GM21717 (cell line): ENCODE measurements at regions not wholly inside any gene's neighbourhood (a gene's known extent, or its start where the extent isn't known, plus 50 kb on each side); places are given as distances from the start of the nearest gene placed in this dataset.
A peak's percentile ranks its signal among the peaks of the same experiment; 100 is the strongest.
"Not testable (repeated sequence)": the region's sequence is repeated elsewhere in the genome, so short reads cannot be mapped to it uniquely, and the experiment has no call there.

Experiments used
- ATAC-seq: cut with Tn5 transposase; IDR thresholded peaks from one replicate; pipeline ENCODE4 v1.9.1; 2021; ENCODE audit warnings: mild to moderate bottlenecking, moderate library complexity; ENCODE audit not compliant: unreplicated experiment

GRCh38 chr6:27807441-27808241 is 104.6 kb downstream of the OR2B2 start:
- peak; percentile 57 for ATAC-seq

GRCh38 chr6:27806981-27807440 is 105.2 kb downstream of the OR2B2 start:
- no peak for ATAC-seq

- ATAC-seq, result no peak
These were observed 106.8 kb downstream of the OR2B2 start for GRCh38 chr6:27805347-27805746.

GRCh38 chr6:27804851-27805250 is 107.3 kb downstream of the OR2B2 start:
- no peak for ATAC-seq

- no peak for ATAC-seq
These were observed 111.3 kb downstream of the OR2B2 start for GRCh38 chr6:27800731-27801373.

- no peak for ATAC-seq
These were observed 114.2 kb downstream of the OR2B2 start for GRCh38 chr6:27797960-27798359.

- ATAC-seq, result not testable (repeated sequence)
These were observed 115.3 kb downstream of the OR2B2 start for GRCh38 chr6:27796736-27797481.

GRCh38 chr6:27795697-27796494 is 116.3 kb downstream of the OR2B2 start:
- peak; percentile 41 for ATAC-seq

- no peak for ATAC-seq
These were observed 120.8 kb downstream of the OR2B2 start for GRCh38 chr6:27791182-27791943.

- ATAC-seq, result not testable (repeated sequence)
These were observed 123.8 kb downstream of the OR2B2 start for GRCh38 chr6:27788376-27788775.

GRCh38 chr6:27786048-27786447 is 126.1 kb downstream of the OR2B2 start:
- ATAC-seq, result no peak

- ATAC-seq, result no peak
These were observed 126.9 kb downstream of the OR2B2 start for GRCh38 chr6:27785294-27785693.

- no peak for ATAC-seq
These were observed 129.4 kb downstream of the OR2B2 start for GRCh38 chr6:27782748-27783147.

GRCh38 chr6:27778625-27779417 is 133.4 kb downstream of the OR2B2 start:
- no peak for ATAC-seq

- no peak for ATAC-seq
These were observed 134.4 kb downstream of the OR2B2 start for GRCh38 chr6:27777614-27778355.

GRCh38 chr6:27777126-27777525 is 135.1 kb downstream of the OR2B2 start:
- no peak for ATAC-seq

GRCh38 chr6:27776504-27776903 is 135.7 kb downstream of the OR2B2 start:
- ATAC-seq, result no peak

- no peak for ATAC-seq
These were observed 136.4 kb downstream of the OR2B2 start for GRCh38 chr6:27775796-27776184.
